Neural crest cell (in vitro differentiated cells): ENCODE measurements at regions not wholly inside any gene's neighbourhood (a gene's known extent, or its start where the extent isn't known, plus 50 kb on each side); places are given as distances from the start of the nearest gene placed in this dataset.

Experiments
- DNase-seq: peaks from one replicate; pipeline ENCODE4 v3.0.0; 2021; ENCODE audit warnings: low read depth, mixed read lengths, low spot score
- H3K27ac Mint-ChIP-seq: one replicate; pipeline ENCODE4 v1.8.0; 2021; ENCODE audit warnings: mild to moderate bottlenecking, mixed read lengths; ENCODE audit not compliant: unreplicated experiment
- H3K27me3 Mint-ChIP-seq: 2 replicates; pipeline ENCODE4 v1.8.0; 2021; ENCODE audit warnings: low read depth, mild to moderate bottlenecking, mixed read lengths
- H3K36me3 Mint-ChIP-seq: 2 replicates; pipeline ENCODE4 v1.8.0; 2021; ENCODE audit warnings: low read depth, mild to moderate bottlenecking, mixed read lengths
- H3K4me1 Mint-ChIP-seq: 2 replicates; pipeline ENCODE4 v1.8.0; 2021; ENCODE audit warnings: mixed read lengths
- H3K4me3 Mint-ChIP-seq: one replicate; pipeline ENCODE4 v1.8.0; 2021; ENCODE audit warnings: mild to moderate bottlenecking, mixed read lengths
- H3K9me3 Mint-ChIP-seq: 2 replicates; pipeline ENCODE4 v1.8.0; 2021; ENCODE audit warnings: mixed read lengths
- CTCF ChIP-seq: fragments of 200-600 bp; sonication (generic); conservative IDR thresholded peaks from 2 replicates; pipeline ENCODE4 v1.5.0; 2021; ENCODE audit warnings: antibody characterized with exemption, mild to moderate bottlenecking

DNA sequence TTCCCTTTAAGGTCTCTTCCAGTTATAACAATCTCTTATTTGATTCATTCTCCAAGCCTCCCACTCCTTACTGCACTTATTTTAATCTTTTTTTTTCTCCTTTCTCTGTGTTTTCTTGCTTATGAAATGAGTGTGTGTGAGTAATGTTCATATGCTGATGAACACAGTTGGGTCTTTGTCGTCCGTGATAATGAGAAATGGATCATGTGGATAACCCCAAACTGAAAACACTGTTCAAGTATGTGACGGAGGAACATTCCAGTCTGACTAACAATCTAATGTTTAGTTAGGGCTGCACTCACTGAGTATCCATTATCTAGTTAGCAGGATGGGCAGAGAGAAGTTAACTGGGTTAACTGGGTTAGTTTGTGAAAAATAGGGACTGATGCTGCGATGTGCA, 253.1 kb upstream of the DUSP10 start:
- no peaks in the 10 kb centered on the region for H3K9me3 Mint-ChIP-seq

DNA sequence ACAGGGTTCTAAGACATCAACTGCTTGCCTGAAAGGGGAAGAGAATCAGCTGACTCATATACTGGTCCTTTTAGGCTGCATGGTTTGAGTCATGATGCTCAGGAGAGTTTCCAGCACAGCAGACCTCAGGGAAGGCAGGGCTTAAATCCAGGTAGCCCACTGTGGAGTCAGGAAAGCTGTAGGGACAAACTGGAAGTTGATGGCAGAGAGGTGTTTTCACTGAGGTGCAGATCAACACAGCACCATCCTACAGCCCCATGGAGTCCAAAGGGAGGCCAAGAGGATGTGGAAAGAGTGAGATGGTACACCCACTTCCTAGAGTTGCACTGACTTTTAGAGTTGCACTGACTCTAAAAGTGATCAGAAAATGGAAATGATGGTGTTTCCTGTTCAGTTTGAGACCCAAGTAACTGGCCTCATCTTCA, 252.4 kb upstream of the DUSP10 start:
- H3K27ac Mint-ChIP-seq = no peak overlapping the region

More for the DNA sequence above, 253.1 kb upstream of the DUSP10 start:
- Mint-ChIP-seq H3K4me1 (no peaks in the 10 kb centered on the region), H3K36me3 (no peaks in the 10 kb centered on the region), H3K27me3 (no peaks in the 10 kb centered on the region), H3K27ac (no peak overlapping the region), H3K4me3 (no peak overlapping the region)
- DNase-seq = no peak
- no peak for TF ChIP-seq CTCF

DNA sequence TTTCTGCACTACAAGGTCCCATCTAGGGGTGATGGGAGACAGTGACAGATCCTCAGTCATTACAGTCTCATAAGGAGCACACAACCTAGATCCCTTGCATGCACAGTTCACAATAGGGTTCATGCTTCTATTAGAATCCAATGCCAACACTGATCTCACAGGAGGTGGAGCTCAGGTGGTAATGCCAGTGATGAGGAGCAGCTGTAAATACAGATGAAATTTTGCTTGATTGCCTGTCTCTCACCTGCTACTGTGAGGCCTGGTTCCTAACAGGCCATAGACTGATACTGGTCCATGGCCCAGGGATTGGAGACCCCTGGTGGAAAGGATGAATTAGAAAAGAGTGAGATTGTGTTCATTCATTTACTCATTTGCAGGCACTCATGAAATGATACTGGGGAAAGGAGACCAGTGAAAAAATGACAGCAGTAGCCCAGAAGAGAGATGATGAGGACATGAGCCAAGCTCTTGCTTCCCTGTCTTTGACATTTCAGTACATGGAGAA, 251.6 kb upstream of the DUSP10 start:
- TF ChIP-seq CTCF = no peak
- no peaks in the 10 kb centered on the region for H3K27me3 Mint-ChIP-seq
- DNase-seq = no peak
- H3K36me3 Mint-ChIP-seq = no peaks in the 10 kb centered on the region
- H3K4me1 Mint-ChIP-seq = peaks cover 3% of the 10 kb centered on the region
- no peak overlapping the region for H3K27ac Mint-ChIP-seq
- no peak overlapping the region for H3K4me3 Mint-ChIP-seq
- H3K9me3 Mint-ChIP-seq = no peaks in the 10 kb centered on the region

More for the DNA sequence above, 252.4 kb upstream of the DUSP10 start:
- no peak overlapping the region for H3K4me3 Mint-ChIP-seq
- no peaks in the 10 kb centered on the region for H3K27me3 Mint-ChIP-seq
- TF ChIP-seq CTCF = no peak
- H3K36me3 Mint-ChIP-seq = no peaks in the 10 kb centered on the region
- H3K4me1 Mint-ChIP-seq = no peaks in the 10 kb centered on the region
- no peaks in the 10 kb centered on the region for H3K9me3 Mint-ChIP-seq
- DNase-seq = no peak

GRCh38 chr1:221992427-221992826, 250.5 kb upstream of the DUSP10 start:
- H3K27me3 Mint-ChIP-seq = no peaks in the 10 kb centered on the region
- H3K9me3 Mint-ChIP-seq = no peaks in the 10 kb centered on the region
- no peak for TF ChIP-seq CTCF
- no peak for DNase-seq
- H3K4me1 Mint-ChIP-seq = peaks cover 5% of the 10 kb centered on the region
- no peak overlapping the region for H3K4me3 Mint-ChIP-seq
- H3K27ac Mint-ChIP-seq = no peak overlapping the region
- no peaks in the 10 kb centered on the region for H3K36me3 Mint-ChIP-seq

DNA sequence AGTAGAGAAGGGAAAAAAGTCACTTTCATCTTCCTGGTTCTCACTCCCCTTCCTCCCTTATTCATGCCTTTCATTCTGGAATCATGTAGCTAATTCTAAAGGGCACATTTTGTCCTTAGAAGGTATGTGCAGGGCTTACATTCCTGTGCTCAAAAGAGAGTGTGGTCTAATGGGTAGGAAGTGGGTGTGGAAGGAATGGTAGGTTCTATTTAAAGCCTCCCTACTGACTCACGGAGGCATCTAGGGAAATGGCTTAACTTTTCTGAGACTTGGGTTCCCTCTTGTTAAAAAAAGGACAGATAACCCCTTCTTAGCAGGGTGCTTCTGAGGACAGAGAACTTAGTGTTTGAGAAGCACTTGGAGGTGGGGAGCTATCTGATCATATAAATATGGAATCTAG, 249.3 kb upstream of the DUSP10 start:
- no peak for TF ChIP-seq CTCF
- peaks cover 5% of the 10 kb centered on the region for H3K4me1 Mint-ChIP-seq
- no peaks in the 10 kb centered on the region for H3K27me3 Mint-ChIP-seq

DNA sequence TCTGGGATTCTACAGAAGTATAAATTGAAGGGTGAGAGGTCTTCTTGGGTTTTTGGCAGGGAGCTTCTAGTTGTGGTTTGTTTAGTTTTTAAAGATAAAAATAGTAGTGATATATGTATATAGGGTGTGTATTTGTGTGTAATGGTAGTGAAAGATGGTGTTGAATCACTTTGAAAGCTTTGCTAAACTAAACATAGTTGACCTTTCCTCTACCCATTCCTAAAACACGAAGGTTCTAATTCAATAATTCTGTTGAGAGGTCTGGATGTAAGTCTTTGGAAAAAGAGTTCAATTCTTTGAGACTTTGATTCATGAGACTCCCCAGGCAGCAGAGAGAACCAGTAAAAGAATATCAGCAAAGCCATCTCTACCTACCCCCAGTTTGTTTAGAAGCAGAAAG, 247.9 kb upstream of the DUSP10 start:
- Mint-ChIP-seq H3K36me3 (no peaks in the 10 kb centered on the region), H3K27ac (no peak overlapping the region), H3K27me3 (no peaks in the 10 kb centered on the region), H3K4me1 (peaks cover 5% of the 10 kb centered on the region), H3K4me3 (no peak overlapping the region), H3K9me3 (no peaks in the 10 kb centered on the region)
- DNase-seq = no peak
- TF ChIP-seq CTCF = no peak

More for the DNA sequence above, 249.3 kb upstream of the DUSP10 start:
- H3K9me3 Mint-ChIP-seq = no peaks in the 10 kb centered on the region
- no peak for DNase-seq
- no peaks in the 10 kb centered on the region for H3K36me3 Mint-ChIP-seq
- H3K27ac Mint-ChIP-seq = no peak overlapping the region
- H3K4me3 Mint-ChIP-seq = no peak overlapping the region
